22Rv1 (cell line): ENCODE measurements at regions not wholly inside any gene's neighbourhood (a gene's known extent, or its start where the extent isn't known, plus 50 kb on each side); places are given as distances from the start of the nearest gene placed in this dataset.

ENCODE experiments used
- CTCF ChIP-seq: fragments of 450-650 bp; IDR thresholded peaks from 2 replicates; pipeline ENCODE4 v1.5.1; 2017; ENCODE audit warnings: mild to moderate bottlenecking
- ZFX ChIP-seq: fragments of 450-650 bp; IDR thresholded peaks from 2 replicates; pipeline ENCODE4 v1.6.1; 2017; ENCODE audit warnings: antibody characterized with exemption, borderline replicate concordance

GRCh38 chr4:132065940-132066495, 1083.1 kb upstream of the PCDH10 start:
- TF ChIP-seq CTCF (no peak), ZFX (no peak)
